AG04449 (cell line): ENCODE measurements at regions not wholly inside any gene's neighbourhood (a gene's known extent, or its start where the extent isn't known, plus 50 kb on each side); places are given as distances from the start of the nearest gene placed in this dataset.

ENCODE experiments used
- CTCF ChIA-PET: fragments of 350-600 bp; formaldehyde crosslinking; extraction: SDS; loops from one replicate; lab custom pipeline; 2021; ENCODE audit warnings: antibody characterized with exemption; lab: Yijun Ruan, JAX
- POLR2A ChIA-PET: fragments of 400-600, 350-600 bp; formaldehyde crosslinking; extraction: SDS; loops from one replicate; lab custom pipeline; 2020; ENCODE audit warnings: antibody characterized with exemption, inconsistent platforms; lab: Yijun Ruan, JAX
- DNase-seq: peaks from one replicate; pipeline ENCODE4 v3.0.0-alpha.2; 2010; ENCODE audit warnings: low read depth, low spot score
- H3K4me3 ChIP-seq: 2 replicates; pipeline ENCODE4 v1.5.1; 2011; ENCODE audit warnings: low read depth, mild to moderate bottlenecking, control low read depth, low read length
- CTCF ChIP-seq: IDR thresholded peaks from one replicate; pipeline ENCODE4 v1.5.1; 2011; ENCODE audit warnings: mild to moderate bottlenecking, moderate library complexity, low read length, control low read depth, inconsistent platforms; ENCODE audit not compliant: insufficient read depth; ENCODE audit errors: missing control alignments

GRCh38 chr13:72384186-72384823, 343.1 kb downstream of the MZT1 start:
- POLR2A ChIA-PET: no interaction called here
- no peak overlapping the region for H3K4me3 ChIP-seq
- no peak for DNase-seq
- no peak for TF ChIP-seq CTCF
- CTCF ChIA-PET: interaction anchor here (1.6 kb wide), 1 partner anchor 9 kb away, joined by 4 read pairs; no protein-coding TSS in a partner anchor

GRCh38 chr13:72383646-72384045, 343.8 kb downstream of the MZT1 start:
- ChIA-PET POLR2A (no interaction called here), CTCF (interaction anchor here (1.6 kb wide), 1 partner anchor 10 kb away, joined by 4 read pairs; no protein-coding TSS in a partner anchor)
- no peak overlapping the region for H3K4me3 ChIP-seq
- no peak for DNase-seq
- TF ChIP-seq CTCF: no peak

- ChIA-PET CTCF (no interaction called here), POLR2A (no interaction called here)
- H3K4me3 ChIP-seq: no peak overlapping the region
- no peak for TF ChIP-seq CTCF
- DNase-seq: no peak
Measured at GRCh38 chr13:72379581-72379980, 347.8 kb downstream of the MZT1 start.

- TF ChIP-seq CTCF: no peak
- ChIA-PET POLR2A (no interaction called here), CTCF (no interaction called here)
- H3K4me3 ChIP-seq: no peak overlapping the region
- DNase-seq: no peak
Measured at GRCh38 chr13:72368031-72368430, 359.4 kb downstream of the MZT1 start.

GRCh38 chr13:72346716-72347115, 380.7 kb downstream of the MZT1 start:
- POLR2A ChIA-PET: no interaction called here
- DNase-seq: no peak
- TF ChIP-seq CTCF: no peak
- no peak overlapping the region for H3K4me3 ChIP-seq
- CTCF ChIA-PET: no interaction called here

GRCh38 chr13:72342364-72342763, 385.1 kb downstream of the MZT1 start:
- POLR2A ChIA-PET: no interaction called here
- H3K4me3 ChIP-seq: no peak overlapping the region
- CTCF ChIA-PET: no interaction called here
- TF ChIP-seq CTCF: no peak
- no peak for DNase-seq
